SH-SY5Y (cell line): ENCODE measurements at regions not wholly inside any gene's neighbourhood (a gene's known extent, or its start where the extent isn't known, plus 50 kb on each side); places are given as distances from the start of the nearest gene placed in this dataset.

Experiments used
- GATA2 ChIP-seq: IDR thresholded peaks from 2 replicates; pipeline ENCODE4 v1.6.1; 2011; ENCODE audit warnings: mild to moderate bottlenecking, low read depth, low read length
- GATA3 ChIP-seq: IDR thresholded peaks from 2 replicates; pipeline ENCODE4 v1.6.1; 2011; ENCODE audit warnings: low read depth, mild to moderate bottlenecking, low read length, moderate library complexity

GRCh38 chr11:23856654-23857053 is 640.2 kb upstream of the LUZP2 start:
- TF ChIP-seq GATA2 (no peak), GATA3 (no peak)
